ENCODE measurements at regions not wholly inside any gene's neighbourhood (a gene's known extent, or its start where the extent isn't known, plus 50 kb on each side); places are given as distances from the start of the nearest gene placed in this dataset.

- TF ChIP-seq CTCF (IDR thresholded peaks at IDR 0.05) = no peak
- no peak for TF ChIP-seq POLR2AphosphoS5 (IDR thresholded peaks at IDR 0.05)
These were observed 245.8 kb downstream of the ETAA1 start for GRCh38 chr2:67642961-67643360.

Data from sigmoid colon (tissue), 4 donors.